GM21576 (cell line): ENCODE measurements at regions not wholly inside any gene's neighbourhood (a gene's known extent, or its start where the extent isn't known, plus 50 kb on each side); places are given as distances from the start of the nearest gene placed in this dataset.
"Not testable (repeated sequence)": the region's sequence is repeated elsewhere in the genome, so short reads cannot be mapped to it uniquely, and the experiment has no call there.

ENCODE experiments used
- ATAC-seq: cut with Tn5 transposase; IDR thresholded peaks from one replicate; pipeline ENCODE4 v1.9.1; 2021; ENCODE audit warnings: mild to moderate bottlenecking, moderate library complexity; ENCODE audit not compliant: unreplicated experiment

DNA sequence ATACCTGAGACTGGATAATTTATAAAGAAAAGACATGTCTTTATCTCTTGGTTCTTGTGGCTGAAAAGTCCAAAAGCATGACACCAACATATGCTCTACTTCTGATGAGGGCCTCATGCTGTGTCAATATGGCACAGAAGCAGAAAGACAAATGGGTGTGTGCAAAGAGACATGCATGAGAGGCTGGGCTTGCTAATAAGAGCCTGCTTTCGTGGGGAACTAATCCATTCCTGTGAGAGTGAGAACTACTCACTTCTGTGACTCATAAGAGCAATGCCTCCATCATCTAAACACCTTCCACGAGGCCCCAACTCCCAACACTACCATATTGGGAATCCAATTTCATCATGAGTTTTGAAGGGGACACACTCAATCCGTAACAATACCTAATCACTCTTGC lies 340.0 kb upstream of the DUSP10 start:
- ATAC-seq: no peak

DNA sequence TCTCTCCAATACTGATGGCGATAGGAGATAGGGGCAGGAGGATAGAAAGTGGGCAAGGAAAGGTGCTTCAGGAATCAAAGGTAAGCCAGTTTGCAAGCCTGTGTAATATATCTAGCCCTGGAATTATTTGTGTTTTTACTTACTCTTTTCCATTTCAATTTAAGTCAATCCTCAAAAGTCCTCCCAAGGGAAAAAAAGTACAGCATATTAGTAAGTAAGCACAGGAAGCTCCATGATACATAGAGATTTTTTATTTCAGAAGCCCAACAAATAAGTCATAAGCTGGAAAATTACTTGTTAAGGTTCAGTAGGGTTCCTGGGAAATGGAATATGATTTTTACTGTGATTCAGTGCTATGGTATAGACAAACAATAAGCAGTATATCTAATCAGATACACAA lies 337.7 kb upstream of the DUSP10 start:
- ATAC-seq: no peak

DNA sequence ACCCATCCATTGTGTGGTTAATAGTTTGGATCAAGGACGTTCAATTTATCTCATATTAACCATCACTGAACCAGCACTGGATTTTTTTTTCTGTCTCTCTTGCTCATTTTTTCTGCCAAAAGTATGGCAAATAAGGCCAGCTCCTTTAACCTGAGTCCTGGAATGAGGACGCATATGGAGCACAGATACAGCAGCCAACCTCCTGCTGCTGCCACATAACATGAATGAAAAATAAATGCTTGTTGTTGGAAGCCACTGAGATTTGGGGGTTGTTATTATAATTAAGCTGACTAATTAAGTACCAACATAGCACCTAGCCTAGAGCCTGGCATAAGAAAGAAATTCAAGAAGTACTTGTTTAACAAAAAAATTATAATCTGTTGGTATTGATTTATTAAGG lies 335.3 kb upstream of the DUSP10 start:
- no peak for ATAC-seq

DNA sequence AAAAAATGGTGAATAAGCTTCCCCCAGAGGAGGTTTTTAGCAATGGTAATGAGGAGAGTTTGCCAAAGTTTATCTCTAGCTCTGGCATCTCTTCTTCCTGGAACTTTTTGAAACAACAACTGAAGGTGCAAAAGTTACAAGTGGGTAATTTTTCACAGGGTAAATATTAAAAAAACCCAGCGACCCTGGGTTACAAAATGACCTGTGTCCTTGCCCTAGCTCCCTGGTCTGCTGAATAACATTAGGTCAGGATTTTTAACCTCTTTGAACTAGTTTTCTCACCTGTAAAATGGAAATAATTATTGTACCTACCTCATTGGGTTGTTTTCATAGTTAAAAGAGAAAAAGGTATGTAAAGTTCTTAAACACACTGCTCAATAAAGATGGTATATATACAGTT lies 332.4 kb upstream of the DUSP10 start:
- no peak for ATAC-seq

DNA sequence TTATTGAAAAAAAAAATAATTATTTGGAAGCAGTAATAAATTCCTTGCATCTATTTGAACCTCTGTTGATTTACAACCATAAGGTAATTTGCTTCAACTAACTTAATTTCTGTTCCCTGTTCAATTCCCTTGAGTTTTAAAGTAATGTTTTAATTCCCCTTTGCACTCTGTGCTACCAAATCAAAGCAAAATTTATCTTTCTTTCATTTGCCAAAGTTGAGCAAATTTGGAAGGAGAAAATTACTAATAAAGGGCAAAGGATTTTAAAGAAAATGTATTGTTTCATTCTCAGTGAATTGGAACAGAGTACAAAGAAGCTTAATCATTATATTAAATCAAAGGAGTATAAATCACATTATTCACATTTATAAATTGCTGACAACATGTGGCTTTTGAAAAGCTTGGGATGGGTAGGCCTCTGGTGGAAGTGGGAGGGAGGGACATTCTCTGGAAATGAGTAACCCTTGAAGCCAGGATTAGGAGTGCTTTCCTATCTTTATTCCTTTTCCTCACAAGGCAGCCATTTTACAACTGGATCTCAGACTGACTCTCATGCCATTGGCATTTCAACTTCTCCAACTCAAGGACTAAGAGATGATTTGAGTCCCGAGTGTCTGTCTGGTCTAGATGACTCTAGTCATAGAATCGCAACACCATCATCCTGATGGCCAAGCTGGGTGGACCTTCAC lies 331.6 kb upstream of the DUSP10 start:
- ATAC-seq: no peak

DNA sequence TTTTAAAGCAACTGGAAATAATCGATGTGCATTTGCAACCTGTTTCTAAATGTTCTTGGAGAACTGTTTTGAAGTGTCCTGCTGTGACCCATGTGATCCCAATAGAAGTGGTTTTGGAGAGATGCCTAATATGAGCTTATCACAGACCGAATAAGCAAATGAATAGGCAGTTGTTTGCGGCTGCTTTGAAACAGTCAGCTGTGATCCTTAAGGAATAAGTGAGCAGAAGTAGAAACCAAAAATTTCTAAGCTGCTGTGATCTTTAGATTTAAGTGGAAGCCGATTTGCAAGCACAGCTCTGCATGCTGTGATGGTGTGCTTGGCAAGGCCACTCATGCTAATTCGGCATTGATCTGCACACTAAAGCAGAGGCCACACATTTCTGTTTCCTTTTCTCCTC lies 329.5 kb upstream of the DUSP10 start:
- ATAC-seq: no peak

DNA sequence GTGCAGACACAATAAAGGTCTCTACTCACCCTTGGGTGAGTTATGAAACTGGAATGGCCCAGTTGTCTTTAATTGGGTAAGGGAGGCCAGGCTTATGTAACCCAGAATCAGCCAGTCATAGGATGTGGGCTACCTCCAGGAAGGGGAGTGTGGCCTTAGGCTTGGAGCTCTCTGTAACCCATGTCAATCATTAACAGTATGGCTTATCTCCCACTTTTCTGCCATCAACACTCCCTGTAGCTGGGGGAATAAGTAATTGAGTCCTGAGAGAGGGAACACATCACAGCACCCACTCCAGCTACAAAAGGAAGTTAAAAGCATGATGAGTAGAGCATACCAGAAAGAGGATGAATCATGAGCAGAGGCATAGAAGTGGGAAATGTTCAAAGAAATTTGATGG lies 327.0 kb upstream of the DUSP10 start:
- no peak for ATAC-seq

DNA sequence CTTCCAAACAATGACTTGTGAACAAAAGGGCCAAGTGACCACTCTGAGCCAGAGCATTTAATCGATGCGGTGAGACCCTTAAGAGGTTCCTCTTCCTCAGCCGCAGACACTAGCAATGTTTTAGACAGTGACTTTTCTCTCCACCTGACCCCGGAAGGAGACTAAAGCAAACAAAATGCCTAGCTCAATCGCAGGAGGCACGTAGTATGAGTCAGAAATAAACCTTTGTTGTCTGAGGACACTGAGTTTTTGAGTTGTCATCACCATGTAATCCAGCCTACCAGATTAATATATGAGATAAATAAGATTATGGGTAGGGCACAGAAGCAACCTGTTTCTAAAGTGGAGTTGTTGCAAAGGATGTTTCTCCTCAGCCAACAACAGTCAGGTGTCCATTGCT lies 326.2 kb upstream of the DUSP10 start:
- no peak for ATAC-seq

DNA sequence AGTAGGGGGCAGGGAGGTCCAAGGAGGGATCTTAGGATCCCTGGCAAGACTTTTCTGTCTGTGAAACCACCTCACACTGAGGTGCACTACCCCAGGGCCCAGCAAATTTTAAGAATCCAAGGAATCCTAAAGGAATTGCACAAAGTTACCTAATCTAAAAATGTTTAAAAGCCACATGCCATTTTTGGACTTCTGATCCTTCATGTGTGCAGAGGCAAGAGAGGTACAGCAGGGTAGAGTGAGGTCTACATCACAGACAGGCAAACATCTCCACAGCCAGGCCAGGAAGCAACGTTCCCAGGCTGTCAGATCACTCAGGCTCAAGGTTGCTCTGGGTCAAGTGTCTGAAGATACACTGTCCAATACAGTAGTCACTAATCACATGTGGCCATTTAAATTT lies 324.6 kb upstream of the DUSP10 start:
- ATAC-seq: no peak

DNA sequence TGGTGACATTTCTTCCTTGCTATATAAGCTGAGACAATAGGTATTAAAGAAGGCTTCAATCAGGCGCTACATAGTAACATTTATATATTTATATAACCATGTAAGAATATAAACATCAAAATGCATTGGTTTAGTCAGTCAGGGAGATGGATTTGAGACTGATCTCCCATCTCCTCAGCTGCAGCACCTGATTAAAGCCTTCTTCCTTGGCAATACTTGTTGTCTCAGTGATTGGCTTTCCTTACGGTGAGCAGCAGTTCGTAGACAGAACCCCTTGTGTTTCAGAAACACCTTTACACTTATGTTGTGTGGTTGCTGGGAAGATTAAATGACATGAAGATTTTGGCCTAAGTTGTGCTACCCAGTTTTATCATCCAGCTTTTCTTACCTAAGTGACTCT lies 323.3 kb upstream of the DUSP10 start:
- no peak for ATAC-seq

DNA sequence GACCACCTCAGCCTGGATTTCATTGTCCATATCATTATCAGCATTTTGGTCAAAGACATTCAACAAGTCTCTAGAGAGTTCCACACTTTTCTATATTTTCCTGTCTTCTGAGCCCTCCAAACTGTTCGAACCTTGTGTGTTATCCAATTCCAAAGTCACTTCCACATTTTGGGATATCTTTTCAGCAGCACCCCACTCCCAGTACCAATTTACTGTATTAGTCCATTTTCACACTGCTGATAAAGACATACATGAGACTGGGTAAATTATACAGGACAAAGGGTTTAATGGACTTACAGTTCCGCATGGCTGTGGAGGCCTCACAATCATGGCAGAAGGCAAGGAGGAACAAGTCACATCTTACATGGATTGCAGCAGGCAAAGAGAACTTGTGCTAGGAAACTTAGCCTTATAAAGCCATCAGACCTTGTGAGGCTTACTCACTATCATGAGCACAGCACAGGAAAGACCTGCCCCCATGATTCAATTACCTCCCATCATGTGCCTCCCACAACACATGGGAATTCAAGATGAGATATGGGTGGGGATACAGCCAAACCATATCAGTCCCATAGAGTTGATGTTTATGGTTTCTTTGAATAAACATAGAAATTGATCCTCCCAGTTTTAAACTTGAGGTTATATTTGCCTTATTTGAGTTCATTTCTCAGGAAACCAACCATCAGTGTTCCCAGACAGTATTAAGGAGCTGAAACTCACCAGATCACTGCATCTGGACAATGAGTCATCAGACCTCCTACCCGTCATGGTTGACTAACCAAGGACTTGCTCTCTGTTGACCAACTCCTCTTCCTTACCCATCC lies 322.7 kb upstream of the DUSP10 start:
- ATAC-seq: no peak

DNA sequence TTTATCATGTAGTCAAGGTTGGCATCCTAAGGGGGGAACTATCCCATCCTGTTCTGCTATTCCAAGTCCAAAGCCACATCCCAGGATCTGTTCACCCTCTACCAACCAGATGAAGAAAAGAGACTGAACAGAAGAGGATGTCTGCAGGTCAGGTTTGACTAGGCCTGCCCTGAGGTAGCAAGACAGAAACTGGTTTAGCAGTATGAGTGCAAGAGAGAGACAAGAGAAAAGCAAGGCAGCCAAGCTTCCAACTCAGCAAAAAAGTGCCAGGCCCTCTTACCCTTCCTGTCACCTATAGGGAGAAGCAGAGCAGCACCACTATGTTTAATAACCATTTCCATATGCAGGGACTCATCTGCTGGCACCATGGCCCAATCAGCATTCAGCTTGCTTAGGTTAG lies 320.8 kb upstream of the DUSP10 start:
- no peak for ATAC-seq

DNA sequence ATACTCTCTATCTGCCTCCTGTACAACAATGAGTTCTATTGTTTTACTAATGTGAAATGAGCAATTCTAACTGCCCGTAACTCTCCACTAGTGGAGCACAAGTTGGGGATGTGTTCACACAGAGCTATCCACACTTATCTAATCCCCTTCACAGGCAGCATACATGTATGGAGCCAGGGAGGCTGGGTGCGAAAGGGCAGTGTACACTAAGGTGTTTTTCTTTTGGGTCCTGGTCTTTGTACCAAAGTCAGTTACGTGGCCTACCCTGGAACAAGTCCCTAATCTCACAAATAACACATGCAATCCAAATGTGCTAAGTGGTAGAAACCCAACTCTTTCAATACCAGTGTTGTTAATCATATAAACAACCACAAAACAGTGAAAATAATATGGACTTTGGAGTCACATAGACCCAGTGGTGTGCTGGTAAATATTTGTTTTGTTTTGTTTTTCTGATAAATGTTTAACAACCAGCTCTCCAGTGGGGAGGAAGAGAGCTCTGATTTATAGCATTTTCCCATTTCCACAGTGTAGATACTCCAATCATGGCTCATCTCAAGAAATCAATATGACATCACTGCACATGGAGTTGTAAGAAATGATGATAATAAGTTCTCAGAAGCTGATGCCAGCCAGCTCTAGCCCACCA lies 319.9 kb upstream of the DUSP10 start:
- ATAC-seq: no peak

DNA sequence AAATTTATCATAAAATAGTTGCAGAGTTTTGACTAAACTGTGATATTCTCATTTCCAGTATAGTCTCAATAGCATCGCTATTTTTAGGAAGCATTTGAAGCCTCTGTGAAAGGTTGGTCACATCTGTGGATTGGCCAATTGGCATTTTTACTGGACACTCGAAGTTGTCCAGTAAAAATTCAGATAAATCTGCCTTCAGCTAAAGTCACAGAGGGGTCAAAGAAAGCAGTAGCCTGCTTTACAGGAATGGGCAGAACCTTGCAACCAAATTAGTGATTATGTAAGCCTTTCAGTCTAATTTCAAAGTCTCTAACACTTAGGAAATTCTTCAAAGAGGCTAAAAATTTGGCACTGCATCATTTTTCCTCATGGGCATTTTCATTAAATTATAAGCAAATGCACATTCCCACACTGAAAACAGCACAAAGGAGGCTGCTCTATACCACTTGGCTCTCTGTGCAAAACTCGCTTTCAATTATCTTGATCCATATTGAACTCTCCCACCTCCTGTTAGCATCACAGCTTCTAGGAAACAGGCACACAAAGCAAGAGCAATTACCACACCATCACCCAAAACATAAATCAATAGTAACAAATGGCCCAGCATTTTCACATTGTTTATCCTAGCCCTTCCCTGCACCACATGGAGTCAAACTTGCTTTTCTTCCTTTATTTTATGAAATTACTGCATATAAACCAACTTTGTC lies 318.5 kb upstream of the DUSP10 start:
- no peak for ATAC-seq

DNA sequence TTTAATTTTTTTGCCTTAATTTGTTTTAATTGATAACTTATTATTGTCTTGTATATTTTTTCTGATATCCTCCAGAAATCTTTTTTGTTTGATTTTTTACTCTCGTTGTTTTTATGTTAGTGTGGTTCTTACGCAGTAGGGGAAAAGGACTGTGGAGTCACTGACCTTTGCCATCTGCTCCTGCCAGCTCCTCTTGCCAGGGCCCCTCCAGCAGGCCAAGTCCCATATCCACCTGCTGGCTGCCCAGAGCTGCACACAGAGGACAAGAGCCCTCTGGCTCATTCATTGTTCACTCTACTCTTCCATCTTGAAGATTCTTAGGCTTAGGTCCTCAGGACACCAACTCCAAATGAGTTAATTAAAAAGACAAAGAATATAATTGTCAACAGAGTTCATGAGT lies 316.4 kb upstream of the DUSP10 start:
- no peak for ATAC-seq

DNA sequence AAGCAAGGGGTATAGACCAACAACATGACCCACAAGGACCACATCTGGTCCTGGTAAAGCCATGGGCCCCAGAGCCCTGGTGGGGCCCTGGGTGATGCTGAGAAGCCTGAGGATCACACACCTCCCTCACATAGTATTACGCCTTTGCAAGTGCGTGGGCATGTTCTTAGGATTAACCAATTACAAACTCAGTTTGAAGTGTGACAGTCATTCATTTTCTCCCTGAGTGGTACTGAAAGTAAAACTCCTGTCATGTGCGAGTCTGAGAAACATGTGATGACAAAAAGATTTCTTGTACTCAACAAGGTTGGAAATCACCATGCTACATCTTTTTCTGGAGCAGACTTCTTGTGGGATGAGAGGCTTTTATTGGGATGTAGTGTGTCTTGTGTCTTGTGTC lies 315.3 kb upstream of the DUSP10 start:
- peak; percentile 46 for ATAC-seq

DNA sequence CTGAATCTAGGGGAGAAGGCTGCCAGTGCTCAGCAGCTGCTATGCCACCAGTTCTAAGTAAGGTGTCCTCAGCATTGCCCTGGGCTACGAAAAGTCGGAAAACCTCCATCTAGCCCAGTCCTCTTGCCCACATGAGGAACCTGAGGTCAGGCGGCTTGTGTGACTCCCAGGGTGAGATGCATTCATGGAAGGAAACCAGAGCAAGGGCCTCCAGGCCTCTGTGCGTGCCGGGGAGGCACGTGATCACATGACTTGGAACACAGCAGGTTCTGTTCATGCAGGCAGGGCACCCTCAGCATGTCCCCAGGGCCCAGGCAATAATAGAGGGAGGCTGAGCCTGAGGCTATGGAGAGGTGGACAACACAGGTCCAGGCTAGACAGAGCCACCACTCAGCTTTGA lies 312.5 kb upstream of the DUSP10 start:
- no peak for ATAC-seq

DNA sequence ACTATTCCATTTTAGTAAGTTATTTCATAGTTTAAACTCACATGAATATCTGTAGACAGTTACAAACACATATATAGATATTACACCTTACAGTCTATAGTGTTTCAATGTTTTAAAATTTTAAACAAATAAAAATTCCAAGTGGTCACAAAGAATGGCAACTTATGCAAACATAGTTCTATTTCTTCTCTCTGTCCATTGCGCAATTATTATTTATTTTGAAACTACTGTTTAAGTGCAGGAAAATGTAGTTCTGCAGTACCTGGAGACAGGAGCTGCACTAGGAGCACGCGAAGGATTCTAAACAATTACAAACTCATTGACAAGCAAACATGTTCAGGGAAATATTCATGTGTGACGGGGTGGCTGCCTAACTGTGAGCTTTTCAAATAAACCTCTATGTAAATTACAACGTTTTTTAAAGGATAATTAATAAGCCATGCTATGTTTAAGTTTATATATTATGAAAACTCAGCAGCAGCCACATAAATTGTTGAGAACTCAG lies 312.0 kb upstream of the DUSP10 start:
- ATAC-seq: no peak

DNA sequence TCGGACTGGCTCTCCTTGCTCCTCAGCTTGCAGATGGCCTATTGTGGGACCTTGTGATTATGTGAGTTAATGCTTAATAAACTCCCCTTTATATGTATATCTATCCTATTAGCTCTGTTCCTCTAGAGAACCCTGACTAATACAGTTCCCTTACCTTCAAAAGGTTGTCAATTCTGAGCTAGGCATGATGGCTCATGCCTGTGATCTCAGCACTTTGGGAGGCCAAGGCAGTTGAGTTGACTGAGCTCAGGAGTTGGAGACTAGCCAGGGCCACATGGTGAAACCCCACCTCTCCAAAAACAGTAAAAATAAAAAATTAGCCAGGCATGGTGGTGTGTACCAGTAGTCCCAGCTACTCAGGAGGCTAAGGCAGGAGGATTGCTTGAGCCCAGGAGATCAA lies 309.4 kb upstream of the DUSP10 start:
- not testable (repeated sequence) for ATAC-seq

DNA sequence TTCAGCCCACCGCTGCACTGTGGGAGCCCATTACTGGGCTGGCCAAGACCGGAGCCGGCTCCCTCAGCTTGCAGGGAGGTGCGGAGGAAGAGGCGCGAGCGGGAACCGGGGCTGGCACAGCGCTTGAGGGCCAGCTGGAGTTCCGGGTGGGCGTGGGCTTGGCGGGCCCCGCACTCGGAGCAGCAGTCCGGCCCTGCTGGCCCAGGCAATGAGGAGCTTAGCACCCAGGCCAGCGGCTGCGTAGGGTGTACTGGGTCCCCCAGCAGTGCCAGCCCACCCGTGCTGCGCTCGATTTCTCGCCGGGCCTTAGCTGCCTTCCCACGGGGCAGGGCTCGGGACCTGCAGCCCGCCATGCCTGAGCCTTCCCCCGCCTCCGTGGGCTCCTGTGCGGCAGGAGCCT lies 307.8 kb upstream of the DUSP10 start:
- ATAC-seq: not testable (repeated sequence)

DNA sequence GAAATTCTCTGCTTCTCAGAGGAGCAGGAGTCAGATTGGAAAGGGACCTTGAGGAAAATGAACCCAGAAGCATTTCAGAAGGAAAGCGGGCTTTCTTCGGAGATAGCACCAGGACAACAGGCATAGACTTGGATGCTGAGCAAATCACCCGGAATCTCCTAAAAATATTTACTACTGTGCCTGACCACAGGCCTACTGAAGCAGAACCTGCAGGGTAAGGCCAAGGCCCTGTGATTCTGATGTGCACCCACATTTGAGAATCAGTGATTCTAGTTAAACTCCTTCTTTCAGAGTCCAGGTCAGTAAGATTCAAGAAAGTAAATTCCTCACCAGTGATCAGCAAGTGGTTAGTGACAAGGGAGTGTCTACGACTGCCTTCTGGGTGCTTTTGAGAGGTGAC lies 307.3 kb upstream of the DUSP10 start:
- no peak for ATAC-seq
